ENCODE measurements at regions not wholly inside any gene's neighbourhood (a gene's known extent, or its start where the extent isn't known, plus 50 kb on each side); places are given as distances from the start of the nearest gene placed in this dataset.

- Histone ChIP-seq H3K4me1 (ENCODE audit: control insufficient read depth, insufficient read depth, low read length, unreplicated experiment) (no peaks in the 10 kb centered on the region), H2AFZ (ENCODE audit: low read length, unreplicated experiment) (no peak overlapping the region), H3K27ac (ENCODE audit: low read depth, low read length) (no peak overlapping the region), H3K4me3 (ENCODE audit: low read depth, low read length) (no peak overlapping the region), H3K79me2 (ENCODE audit: control insufficient read depth, insufficient read depth, low read length, unreplicated experiment) (no peaks in the 10 kb centered on the region), H3K36me3 (ENCODE audit: insufficient read depth, low read length) (no peaks in the 10 kb centered on the region), H3K27me3 (ENCODE audit: insufficient read depth, low read length) (no peaks in the 10 kb centered on the region)
These were observed 91.2 kb upstream of the MYOCD start for GRCh38 chr17:12574525-12574924.

GRCh38 chr17:12575641-12576040 is 90.0 kb upstream of the MYOCD start:
- H3K27me3 ChIP-seq (ENCODE audit: insufficient read depth, low read length) = no peaks in the 10 kb centered on the region
- no peak overlapping the region for H2AFZ ChIP-seq (ENCODE audit: low read length, unreplicated experiment)
- H3K79me2 ChIP-seq (ENCODE audit: control insufficient read depth, insufficient read depth, low read length, unreplicated experiment) = no peaks in the 10 kb centered on the region
- no peak overlapping the region for H3K4me3 ChIP-seq (ENCODE audit: low read depth, low read length)
- H3K4me1 ChIP-seq (ENCODE audit: control insufficient read depth, insufficient read depth, low read length, unreplicated experiment) = no peaks in the 10 kb centered on the region
- H3K27ac ChIP-seq (ENCODE audit: low read depth, low read length) = no peak overlapping the region
- no peaks in the 10 kb centered on the region for H3K36me3 ChIP-seq (ENCODE audit: insufficient read depth, low read length)

- Histone ChIP-seq H2AFZ (ENCODE audit: low read length, unreplicated experiment) (no peak overlapping the region), H3K36me3 (ENCODE audit: insufficient read depth, low read length) (no peaks in the 10 kb centered on the region), H3K27ac (ENCODE audit: low read depth, low read length) (no peak overlapping the region), H3K4me1 (ENCODE audit: control insufficient read depth, insufficient read depth, low read length, unreplicated experiment) (no peaks in the 10 kb centered on the region), H3K27me3 (ENCODE audit: insufficient read depth, low read length) (no peaks in the 10 kb centered on the region), H3K79me2 (ENCODE audit: control insufficient read depth, insufficient read depth, low read length, unreplicated experiment) (no peaks in the 10 kb centered on the region), H3K4me3 (ENCODE audit: low read depth, low read length) (no peak overlapping the region)
These were observed 86.4 kb upstream of the MYOCD start for GRCh38 chr17:12579288-12579687.

- H3K4me3 ChIP-seq (ENCODE audit: low read depth, low read length) = no peak overlapping the region
- H3K36me3 ChIP-seq (ENCODE audit: insufficient read depth, low read length) = no peaks in the 10 kb centered on the region
- H3K27ac ChIP-seq (ENCODE audit: low read depth, low read length) = no peak overlapping the region
- H2AFZ ChIP-seq (ENCODE audit: low read length, unreplicated experiment) = no peak overlapping the region
- H3K4me1 ChIP-seq (ENCODE audit: control insufficient read depth, insufficient read depth, low read length, unreplicated experiment) = no peaks in the 10 kb centered on the region
- no peaks in the 10 kb centered on the region for H3K79me2 ChIP-seq (ENCODE audit: control insufficient read depth, insufficient read depth, low read length, unreplicated experiment)
- H3K27me3 ChIP-seq (ENCODE audit: insufficient read depth, low read length) = no peaks in the 10 kb centered on the region
These were observed 85.0 kb upstream of the MYOCD start for GRCh38 chr17:12580640-12581039.

GRCh38 chr17:12584727-12585126 is 81.0 kb upstream of the MYOCD start:
- Histone ChIP-seq H3K79me2 (ENCODE audit: control insufficient read depth, insufficient read depth, low read length, unreplicated experiment) (no peaks in the 10 kb centered on the region), H3K27me3 (ENCODE audit: insufficient read depth, low read length) (no peaks in the 10 kb centered on the region), H3K4me1 (ENCODE audit: control insufficient read depth, insufficient read depth, low read length, unreplicated experiment) (no peaks in the 10 kb centered on the region), H2AFZ (ENCODE audit: low read length, unreplicated experiment) (no peak overlapping the region), H3K4me3 (ENCODE audit: low read depth, low read length) (no peak overlapping the region), H3K27ac (ENCODE audit: low read depth, low read length) (no peak overlapping the region), H3K36me3 (ENCODE audit: insufficient read depth, low read length) (no peaks in the 10 kb centered on the region)

- no peaks in the 10 kb centered on the region for H3K79me2 ChIP-seq (ENCODE audit: control insufficient read depth, insufficient read depth, low read length, unreplicated experiment)
- peaks cover 6% of the 10 kb centered on the region for H3K4me1 ChIP-seq (ENCODE audit: control insufficient read depth, insufficient read depth, low read length, unreplicated experiment)
- no peaks in the 10 kb centered on the region for H3K36me3 ChIP-seq (ENCODE audit: insufficient read depth, low read length)
- H3K27ac ChIP-seq (ENCODE audit: low read depth, low read length) = no peak overlapping the region
- no peaks in the 10 kb centered on the region for H3K27me3 ChIP-seq (ENCODE audit: insufficient read depth, low read length)
- no peak overlapping the region for H2AFZ ChIP-seq (ENCODE audit: low read length, unreplicated experiment)
- H3K4me3 ChIP-seq (ENCODE audit: low read depth, low read length) = no peak overlapping the region
These were observed 77.2 kb upstream of the MYOCD start for GRCh38 chr17:12588531-12588930.

DNA sequence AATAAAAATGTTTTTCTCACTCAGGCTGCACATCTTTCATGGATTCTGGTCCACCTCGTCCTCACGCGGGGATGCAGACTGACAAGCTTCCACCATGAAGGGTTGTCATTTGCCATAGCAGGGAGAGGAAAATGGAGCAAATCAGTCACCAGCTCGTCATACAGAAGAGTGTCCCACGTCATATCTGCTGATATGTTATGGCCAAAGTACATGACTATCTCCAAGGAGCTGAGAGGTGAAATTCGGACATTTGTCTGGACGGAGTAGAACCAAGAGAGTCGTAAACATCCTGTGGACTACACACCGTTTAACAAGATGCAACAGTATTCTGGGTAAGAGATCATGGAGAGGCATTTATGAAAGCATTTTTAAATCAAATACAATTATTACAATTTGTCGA is 75.3 kb upstream of the MYOCD start:
- no peak overlapping the region for H3K27ac ChIP-seq (ENCODE audit: low read depth, low read length)
- H3K4me3 ChIP-seq (ENCODE audit: low read depth, low read length) = no peak overlapping the region
- no peaks in the 10 kb centered on the region for H3K79me2 ChIP-seq (ENCODE audit: control insufficient read depth, insufficient read depth, low read length, unreplicated experiment)
- no peaks in the 10 kb centered on the region for H3K36me3 ChIP-seq (ENCODE audit: insufficient read depth, low read length)
- peaks cover 6% of the 10 kb centered on the region for H3K4me1 ChIP-seq (ENCODE audit: control insufficient read depth, insufficient read depth, low read length, unreplicated experiment)
- H3K27me3 ChIP-seq (ENCODE audit: insufficient read depth, low read length) = no peaks in the 10 kb centered on the region
- H2AFZ ChIP-seq (ENCODE audit: low read length, unreplicated experiment) = no peak overlapping the region

DNA sequence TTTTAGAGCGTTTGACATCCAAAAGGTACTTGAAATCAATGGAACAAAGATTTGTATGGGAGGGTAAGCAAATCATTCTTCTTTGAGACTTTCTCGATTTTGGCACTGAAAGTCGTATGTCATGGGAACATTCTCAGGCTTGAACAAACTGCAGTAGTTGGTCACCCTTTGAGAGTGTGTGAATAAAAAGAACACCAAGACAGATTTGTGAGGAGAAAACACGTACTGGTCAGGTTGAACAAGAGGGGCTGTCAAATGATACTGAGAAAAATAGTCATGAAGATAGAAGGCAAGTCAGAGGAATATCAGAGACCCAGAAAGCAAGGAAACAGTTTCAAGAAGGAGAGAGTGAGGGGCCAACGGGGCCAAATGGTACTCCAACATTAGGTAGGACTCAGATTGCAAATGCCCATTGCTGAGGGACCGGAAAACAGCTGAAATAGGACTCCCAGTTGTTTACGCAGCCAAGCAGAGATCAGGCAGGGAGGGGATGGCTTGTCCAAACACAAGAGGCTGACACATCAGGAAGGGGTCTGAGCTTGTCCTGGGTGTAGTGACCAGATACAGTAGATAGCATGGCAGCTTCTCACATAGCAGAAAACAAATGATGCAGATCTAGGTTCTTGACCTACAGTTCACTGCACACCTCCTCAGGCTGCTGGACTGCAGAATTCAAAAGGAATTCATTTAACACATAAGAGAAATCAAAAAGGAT is 74.5 kb upstream of the MYOCD start:
- Histone ChIP-seq H3K27me3 (ENCODE audit: insufficient read depth, low read length) (no peaks in the 10 kb centered on the region), H2AFZ (ENCODE audit: low read length, unreplicated experiment) (no peak overlapping the region), H3K79me2 (ENCODE audit: control insufficient read depth, insufficient read depth, low read length, unreplicated experiment) (no peaks in the 10 kb centered on the region), H3K4me3 (ENCODE audit: low read depth, low read length) (no peak overlapping the region), H3K27ac (ENCODE audit: low read depth, low read length) (no peak overlapping the region), H3K36me3 (ENCODE audit: insufficient read depth, low read length) (no peaks in the 10 kb centered on the region), H3K4me1 (ENCODE audit: control insufficient read depth, insufficient read depth, low read length, unreplicated experiment) (peaks cover 6% of the 10 kb centered on the region)

GRCh38 chr17:12592941-12593340 is 72.7 kb upstream of the MYOCD start:
- H2AFZ ChIP-seq (ENCODE audit: low read length, unreplicated experiment) = no peak overlapping the region
- no peak overlapping the region for H3K27ac ChIP-seq (ENCODE audit: low read depth, low read length)
- H3K4me3 ChIP-seq (ENCODE audit: low read depth, low read length) = no peak overlapping the region
- no peaks in the 10 kb centered on the region for H3K27me3 ChIP-seq (ENCODE audit: insufficient read depth, low read length)
- H3K4me1 ChIP-seq (ENCODE audit: control insufficient read depth, insufficient read depth, low read length, unreplicated experiment) = peaks cover 6% of the 10 kb centered on the region
- no peaks in the 10 kb centered on the region for H3K36me3 ChIP-seq (ENCODE audit: insufficient read depth, low read length)
- H3K79me2 ChIP-seq (ENCODE audit: control insufficient read depth, insufficient read depth, low read length, unreplicated experiment) = no peaks in the 10 kb centered on the region

GRCh38 chr17:12596961-12597360 is 68.7 kb upstream of the MYOCD start:
- no peak overlapping the region for H2AFZ ChIP-seq (ENCODE audit: low read length, unreplicated experiment)

DNA sequence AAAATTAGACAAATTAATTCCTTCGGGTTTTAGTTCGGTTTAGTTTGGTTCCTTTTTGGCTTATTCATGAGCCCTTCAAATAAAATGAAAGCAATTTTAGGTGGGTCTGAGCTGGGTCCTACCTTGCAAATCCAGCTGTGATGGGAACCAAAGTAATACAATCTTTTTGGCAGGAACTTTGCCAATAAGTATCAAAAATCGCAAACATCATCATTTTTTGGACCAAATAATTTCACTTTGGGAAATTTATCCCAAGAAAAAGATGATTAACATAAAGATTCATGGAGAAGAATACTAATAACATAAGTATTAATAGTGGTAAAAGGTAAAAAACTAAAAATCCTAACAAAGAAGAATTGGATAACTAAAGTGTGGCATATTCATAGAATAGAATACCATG is 67.8 kb upstream of the MYOCD start:
- H3K27me3 ChIP-seq (ENCODE audit: insufficient read depth, low read length) = no peaks in the 10 kb centered on the region
- no peak overlapping the region for H2AFZ ChIP-seq (ENCODE audit: low read length, unreplicated experiment)
- H3K4me1 ChIP-seq (ENCODE audit: control insufficient read depth, insufficient read depth, low read length, unreplicated experiment) = no peaks in the 10 kb centered on the region
- H3K27ac ChIP-seq (ENCODE audit: low read depth, low read length) = no peak overlapping the region
- no peak overlapping the region for H3K4me3 ChIP-seq (ENCODE audit: low read depth, low read length)
- no peaks in the 10 kb centered on the region for H3K79me2 ChIP-seq (ENCODE audit: control insufficient read depth, insufficient read depth, low read length, unreplicated experiment)
- no peaks in the 10 kb centered on the region for H3K36me3 ChIP-seq (ENCODE audit: insufficient read depth, low read length)

More at GRCh38 chr17:12596961-12597360, 68.7 kb upstream of the MYOCD start:
- H3K79me2 ChIP-seq (ENCODE audit: control insufficient read depth, insufficient read depth, low read length, unreplicated experiment) = no peaks in the 10 kb centered on the region
- H3K36me3 ChIP-seq (ENCODE audit: insufficient read depth, low read length) = no peaks in the 10 kb centered on the region
- H3K27ac ChIP-seq (ENCODE audit: low read depth, low read length) = no peak overlapping the region
- no peak overlapping the region for H3K4me3 ChIP-seq (ENCODE audit: low read depth, low read length)
- H3K4me1 ChIP-seq (ENCODE audit: control insufficient read depth, insufficient read depth, low read length, unreplicated experiment) = no peaks in the 10 kb centered on the region
- H3K27me3 ChIP-seq (ENCODE audit: insufficient read depth, low read length) = no peaks in the 10 kb centered on the region

Data from ACC112 (cell line).